ENCODE measurements at regions not wholly inside any gene's neighbourhood (a gene's known extent, or its start where the extent isn't known, plus 50 kb on each side); places are given as distances from the start of the nearest gene placed in this dataset.
A peak's percentile ranks its signal among the peaks of the same experiment; 100 is the strongest.

- FAIRE-seq: peak; percentile 90
- RAD21 ChIA-PET (ENCODE audit: unreplicated experiment): interaction anchor here (1.4 to 1.5 kb wide), 2 partner anchors 17 to 20 kb away, joined by 5 to 10 read pairs; no protein-coding TSS in a partner anchor
- Histone ChIP-seq H3K4me2 (ENCODE audit: control insufficient read depth, insufficient read depth) (peak overlapping the region; percentile 53), H4K20me1 (ENCODE audit: control insufficient read depth, insufficient read depth) (no peaks in the 10 kb centered on the region), H3K27me3 (replicated peaks in 1 of 2; ENCODE audit: control insufficient read depth in 2 of 2, insufficient read depth in 2 of 2, low read length in 1 of 2) (peaks cover 3 to 13% of the 10 kb centered on the region in 2 experiments; a peak in 2 of 4 replicates), H2AFZ (ENCODE audit: control insufficient read depth, low read depth, low read length) (no peak overlapping the region), H3K27ac (ENCODE audit: control insufficient read depth, insufficient read depth) (no peak overlapping the region), H3K36me3 (ENCODE audit: control insufficient read depth in 2 of 2, insufficient read depth in 2 of 2, low read length in 1 of 2) (no peaks in the 10 kb centered on the region), H3K9me3 (replicated peaks; ENCODE audit: control insufficient read depth, insufficient read depth, low read length) (no peaks in the 10 kb centered on the region; the same call in 2 of the 3 replicates), H3K9ac (ENCODE audit: control insufficient read depth, insufficient read depth, low read length) (no peak overlapping the region), H3K4me1 (ENCODE audit: control insufficient read depth, insufficient read depth, low read length) (peaks cover 19% of the 10 kb centered on the region), H3K79me2 (ENCODE audit: control insufficient read depth, insufficient read depth, low read length) (no peaks in the 10 kb centered on the region), H3K4me3 (no peak overlapping the region)
- POLR2A ChIA-PET: no interaction called here
- BruUV-seq (replicated peaks): no TSS peak
- 0% methylated on average over 4 of the region's 4 CpGs for WGBS (ENCODE audit: insufficient coverage, insufficient replicate concordance, low lambda C conversion rate, missing lambda C conversion rate)
- peak; percentile 65 for ATAC-seq
- CTCF ChIA-PET: interaction anchor here (0.7 to 3.1 kb wide), 4 partner anchors 10 to 55 kb away, joined by 3 to 13 read pairs (median 3); no protein-coding TSS in a partner anchor
- TF ChIP-seq MEF2B (IDR thresholded peaks at IDR 0.05; ENCODE audit: partially characterized antibody, poor library complexity, severe bottlenecking) (peak; percentile 68), EGR1 (IDR thresholded peaks at IDR 0.05; ENCODE audit: borderline replicate concordance in 1 of 2, low read depth in 2 of 2, low read length in 2 of 2) (no peak), ZNF217 (IDR thresholded peaks at IDR 0.05) (peak; percentile 44; the same call in 1 of the 2 replicates), TCF7 (IDR thresholded peaks at IDR 0.05; ENCODE audit: borderline replicate concordance) (no peak), ATF2 (IDR thresholded peaks at IDR 0.05; ENCODE audit: low read length) (peak; percentile 28; the same call in 1 of the 2 replicates), NFIC (IDR thresholded peaks at IDR 0.05; ENCODE audit: low read depth, low read length) (peak; percentile 55), FOXK2 (IDR thresholded peaks at IDR 0.05) (no peak), SPI1 (IDR thresholded peaks at IDR 0.05; ENCODE audit: borderline replicate concordance, insufficient read depth, low read depth, low read length) (peak; percentile 39), PRDM15 (CRISPR knock-in tag; IDR thresholded peaks at IDR 0.05) (no peak), MEF2A (IDR thresholded peaks at IDR 0.05; ENCODE audit: insufficient read depth, low read depth, low read length) (peak; percentile 80; the same call in 1 of the 2 replicates)
- in situ Hi-C loops (cut with MboI) (no loop called here), intact Hi-C loops (cut with micrococcal nuclease; ENCODE audit: unreplicated experiment) (no loop called here)
- SMC1A ChIA-PET (ENCODE audit: uncharacterized antibody, unreplicated experiment): interaction anchor here (1.0 to 3.0 kb wide), 4 partner anchors 17 to 76 kb away, joined by 3 to 26 read pairs (median 6); no protein-coding TSS in a partner anchor
- no peak for DNase-seq (ENCODE audit: low read depth, low spot score)
Observed at GRCh38 chr6:14656078-14656521, 538.5 kb downstream of the CD83 start.

Data from GM12878 (cell line).